SKM-1 treated with dmso at 0.1 percent for 144 hours (cell line): ENCODE measurements at regions not wholly inside any gene's neighbourhood (a gene's known extent, or its start where the extent isn't known, plus 50 kb on each side); places are given as distances from the start of the nearest gene placed in this dataset.
"Not testable (repeated sequence)": the region's sequence is repeated elsewhere in the genome, so short reads cannot be mapped to it uniquely, and the experiment has no call there.

Source experiments
- DNase-seq: peaks from one replicate; lab custom pipeline; 2025; ENCODE audit not compliant: unreplicated experiment; lab: John Stamatoyannopoulos, UW

- DNase-seq: no peak
Observed at GRCh38 chr5:57002959-57003485, 51.1 kb upstream of the MIER3 start.

GRCh38 chr5:57003566-57003965 lies 51.6 kb upstream of the MIER3 start:
- not testable (repeated sequence) for DNase-seq

GRCh38 chr5:57004800-57005199 lies 52.9 kb upstream of the MIER3 start:
- DNase-seq: no peak

GRCh38 chr5:57007344-57007743 lies 55.4 kb upstream of the MIER3 start:
- DNase-seq: no peak

GRCh38 chr5:57009811-57010210 lies 57.9 kb upstream of the MIER3 start:
- no peak for DNase-seq

- DNase-seq: no peak
Observed at GRCh38 chr5:57010786-57011185, 58.9 kb upstream of the MIER3 start.

GRCh38 chr5:57012511-57012910 lies 60.6 kb upstream of the MIER3 start:
- DNase-seq: no peak

GRCh38 chr5:57025961-57026360 lies 74.0 kb upstream of the MIER3 start:
- no peak for DNase-seq

- no peak for DNase-seq
Observed at GRCh38 chr5:57028161-57028560, 76.2 kb upstream of the MIER3 start.

- DNase-seq: no peak
Observed at GRCh38 chr5:57032151-57032551, 80.2 kb upstream of the MIER3 start.

- no peak for DNase-seq
Observed at GRCh38 chr5:57033103-57033502, 81.2 kb upstream of the MIER3 start.

GRCh38 chr5:57033503-57033902 lies 81.6 kb upstream of the MIER3 start:
- DNase-seq: no peak

- DNase-seq: no peak
Observed at GRCh38 chr5:57034201-57034916, 82.4 kb upstream of the MIER3 start.

GRCh38 chr5:57035955-57036354 lies 84.0 kb upstream of the MIER3 start:
- no peak for DNase-seq

- DNase-seq: no peak
Observed at GRCh38 chr5:57036761-57037160, 84.8 kb upstream of the MIER3 start.

- DNase-seq: no peak
Observed at GRCh38 chr5:57037355-57037754, 85.4 kb upstream of the MIER3 start.

- DNase-seq: no peak
Observed at GRCh38 chr5:57041570-57041969, 89.6 kb upstream of the MIER3 start.

- no peak for DNase-seq
Observed at GRCh38 chr5:57042524-57042931, 90.6 kb upstream of the MIER3 start.

GRCh38 chr5:57054135-57054534 lies 102.2 kb upstream of the MIER3 start:
- no peak for DNase-seq

- DNase-seq: no peak
Observed at GRCh38 chr5:57054671-57055070, 102.7 kb upstream of the MIER3 start.

GRCh38 chr5:57055731-57056130 lies 103.8 kb upstream of the MIER3 start:
- no peak for DNase-seq

- DNase-seq: no peak
Observed at GRCh38 chr5:57063773-57064172, 110.1 kb upstream of the GPBP1 start.
